HG02885 (cell line): ENCODE measurements at regions not wholly inside any gene's neighbourhood (a gene's known extent, or its start where the extent isn't known, plus 50 kb on each side); places are given as distances from the start of the nearest gene placed in this dataset.

Experiments
- ATAC-seq: cut with Tn5 transposase; IDR thresholded peaks from one replicate; pipeline ENCODE4 v1.9.1; 2021; ENCODE audit warnings: mild to moderate bottlenecking; ENCODE audit not compliant: unreplicated experiment, poor library complexity

DNA sequence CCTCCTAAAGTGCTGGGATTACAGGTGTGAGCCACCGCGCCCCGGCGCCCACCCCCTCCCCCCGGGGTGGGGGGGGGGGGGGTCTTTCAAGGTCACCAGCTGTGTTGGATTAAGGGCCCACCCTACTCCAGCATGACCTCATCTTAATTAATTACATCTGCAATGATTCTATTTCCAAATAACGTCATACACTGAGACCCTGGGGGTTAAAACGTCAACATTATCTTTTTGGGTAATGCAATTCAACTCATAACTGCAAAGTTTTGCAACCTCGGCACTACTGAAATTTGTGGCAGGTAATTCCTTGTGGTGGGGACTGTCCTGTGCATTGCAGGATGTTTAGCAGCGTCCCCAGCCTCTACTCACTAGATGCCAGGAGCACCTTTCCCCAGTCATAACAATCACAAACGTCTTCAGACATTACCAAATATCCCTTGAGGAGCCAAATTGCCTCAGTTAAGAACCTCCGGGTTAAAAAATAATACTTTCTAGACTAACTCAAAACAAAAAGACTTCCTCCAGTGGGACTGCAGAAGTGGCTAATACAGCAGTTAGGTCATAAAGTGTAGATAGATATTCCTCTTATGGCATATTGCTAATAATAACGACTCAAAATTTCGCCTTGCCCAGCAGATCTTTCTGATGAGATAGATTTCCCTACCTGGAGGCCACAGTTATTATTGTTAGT, 233.0 kb upstream of the KAZN start:
- no peak for ATAC-seq

GRCh38 chr1:14366091-14367018, 232.1 kb upstream of the KAZN start:
- no peak for ATAC-seq

GRCh38 chr1:14367451-14367850, 231.0 kb upstream of the KAZN start:
- no peak for ATAC-seq

DNA sequence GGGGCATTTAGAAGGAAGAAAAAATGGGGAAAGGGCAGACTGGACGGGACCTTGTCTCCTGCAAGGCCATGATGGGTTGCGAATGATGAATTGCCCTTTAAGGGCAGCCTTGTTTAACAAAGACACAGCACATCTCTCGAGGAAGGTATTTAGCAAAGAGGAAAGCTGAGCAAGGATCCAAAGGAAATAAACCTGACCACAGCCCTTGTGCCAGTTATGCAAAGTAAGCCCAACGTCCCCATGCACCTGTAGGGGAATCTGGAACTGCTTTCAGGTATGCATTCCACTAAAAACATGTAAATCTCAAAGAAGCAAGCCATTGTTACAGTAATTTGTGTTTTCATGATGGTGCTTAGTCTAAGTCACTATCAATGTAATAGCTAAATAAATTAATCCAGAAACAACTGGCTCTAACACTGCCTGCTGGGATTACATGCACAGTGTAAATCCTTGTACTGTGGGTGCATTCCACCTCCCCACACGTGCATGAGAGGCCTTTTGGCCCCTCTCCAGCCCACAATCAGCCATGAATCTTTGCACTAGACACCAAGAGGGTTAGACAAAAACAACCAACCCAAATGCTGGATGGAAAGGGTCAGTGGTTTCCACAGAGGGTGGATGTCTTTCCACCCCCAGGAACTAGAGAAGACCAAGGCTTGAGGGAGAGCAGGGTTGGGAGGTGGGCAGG, 228.8 kb upstream of the KAZN start:
- ATAC-seq = no peak

DNA sequence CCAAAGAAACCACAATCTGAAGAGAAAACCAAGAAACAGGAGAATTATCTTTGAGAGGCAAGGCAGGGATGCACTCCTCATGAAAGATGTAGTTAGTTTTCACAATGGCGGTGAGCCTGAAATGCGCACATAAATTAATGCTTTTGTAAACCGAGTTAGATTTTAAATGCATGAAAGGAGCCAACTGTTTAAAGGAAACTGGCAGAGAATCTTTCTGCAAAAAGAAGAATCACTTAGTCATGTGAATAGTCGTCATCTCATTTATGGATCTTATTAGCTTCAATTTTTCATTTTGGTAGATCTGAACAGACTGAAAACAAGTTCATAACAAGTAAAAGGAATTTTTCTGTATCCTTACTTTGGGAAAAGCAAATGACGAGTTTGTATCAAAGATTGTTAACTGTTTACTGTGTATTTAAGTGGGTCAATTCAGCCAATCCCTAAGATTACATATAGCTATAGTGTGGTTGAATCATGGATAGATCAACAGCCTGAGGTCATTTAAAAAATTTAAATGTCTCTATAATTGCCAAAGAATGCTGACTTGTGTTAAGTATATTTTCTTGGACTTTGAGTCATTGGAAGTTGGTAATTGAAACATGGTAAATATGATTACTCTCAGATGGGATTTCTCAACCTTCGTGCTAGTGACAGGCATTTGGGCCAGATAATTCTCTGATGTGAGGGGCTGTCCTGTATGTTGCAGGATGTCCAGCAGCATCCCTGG, 226.6 kb upstream of the KAZN start:
- ATAC-seq = no peak

- no peak for ATAC-seq
Measured at GRCh38 chr1:14372526-14372925, 226.0 kb upstream of the KAZN start.

GRCh38 chr1:14373081-14373758, 225.3 kb upstream of the KAZN start:
- no peak for ATAC-seq

GRCh38 chr1:14375226-14375625, 223.3 kb upstream of the KAZN start:
- ATAC-seq = no peak

DNA sequence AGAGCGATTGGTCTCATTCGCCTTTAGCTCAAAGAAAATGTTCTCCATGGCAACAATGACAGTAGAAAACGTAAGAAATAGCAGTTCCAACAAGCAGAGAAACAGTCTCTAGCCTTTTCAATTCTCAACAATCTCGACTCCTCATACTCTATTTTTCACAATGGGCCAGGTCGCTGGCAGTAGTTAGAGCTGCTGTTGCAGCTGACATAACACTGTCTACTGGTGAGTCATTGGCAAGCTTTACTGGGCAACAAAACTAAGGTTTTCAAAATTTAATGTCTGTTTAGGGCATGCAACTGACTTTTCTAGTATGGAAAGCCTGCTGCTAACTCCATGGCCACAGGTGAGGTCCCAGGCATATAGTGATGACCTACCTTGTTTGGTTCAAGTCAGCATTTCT, 221.1 kb upstream of the KAZN start:
- no peak for ATAC-seq

GRCh38 chr1:14380408-14380807, 218.1 kb upstream of the KAZN start:
- ATAC-seq = no peak

DNA sequence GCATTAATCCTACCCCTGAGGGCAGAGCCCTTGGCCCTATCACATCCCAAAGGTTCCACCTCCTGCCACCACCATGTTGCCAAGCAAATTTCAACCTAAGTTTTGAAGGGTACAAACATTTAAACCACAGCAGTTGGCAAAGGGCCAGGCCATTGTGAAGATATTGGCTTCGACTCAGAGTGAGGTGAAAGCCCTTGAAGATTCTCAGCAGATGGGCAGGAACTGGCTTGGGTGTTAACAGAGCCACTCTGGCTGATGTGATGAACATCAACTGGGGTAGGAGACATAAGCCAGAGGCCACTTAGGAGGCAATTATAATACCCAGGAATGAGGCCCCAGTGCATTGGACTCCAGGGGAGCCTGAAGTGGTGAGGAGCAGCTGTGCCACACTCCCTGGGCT, 207.7 kb upstream of the KAZN start:
- ATAC-seq = no peak

- ATAC-seq = no peak
Measured at GRCh38 chr1:14392161-14392858, 206.2 kb upstream of the KAZN start.

GRCh38 chr1:14392859-14393365, 205.6 kb upstream of the KAZN start:
- ATAC-seq = no peak

- ATAC-seq = no peak
Measured at GRCh38 chr1:14396100-14396499, 202.4 kb upstream of the KAZN start.

- ATAC-seq = no peak
Measured at GRCh38 chr1:14403961-14404645, 194.4 kb upstream of the KAZN start.

GRCh38 chr1:14404862-14405301, 193.6 kb upstream of the KAZN start:
- ATAC-seq = no peak

- no peak for ATAC-seq
Measured at GRCh38 chr1:14412235-14412634, 186.2 kb upstream of the KAZN start.

GRCh38 chr1:14413819-14414490, 184.5 kb upstream of the KAZN start:
- no peak for ATAC-seq
